HG03064 (cell line): ENCODE measurements at regions not wholly inside any gene's neighbourhood (a gene's known extent, or its start where the extent isn't known, plus 50 kb on each side); places are given as distances from the start of the nearest gene placed in this dataset.
"Not testable (repeated sequence)": the region's sequence is repeated elsewhere in the genome, so short reads cannot be mapped to it uniquely, and the experiment has no call there.

Source experiments
- ATAC-seq: cut with Tn5 transposase; IDR thresholded peaks from one replicate; pipeline ENCODE4 v1.9.1; 2021; ENCODE audit warnings: low read depth; ENCODE audit not compliant: unreplicated experiment

- not testable (repeated sequence) for ATAC-seq
Measured at GRCh38 chr16:33709856-33710695, 250.7 kb downstream of the TP53TG3F start.

- not testable (repeated sequence) for ATAC-seq
Measured at GRCh38 chr16:33710696-33711087, 251.3 kb downstream of the TP53TG3F start.

- ATAC-seq: not testable (repeated sequence)
Measured at GRCh38 chr16:33711616-33712015, 252.2 kb downstream of the TP53TG3F start.

GRCh38 chr16:33712308-33712707 lies 252.9 kb downstream of the TP53TG3F start:
- ATAC-seq: not testable (repeated sequence)

- ATAC-seq: not testable (repeated sequence)
Measured at GRCh38 chr16:33712851-33713709, 253.7 kb downstream of the TP53TG3F start.

- not testable (repeated sequence) for ATAC-seq
Measured at GRCh38 chr16:33713710-33714538, 254.5 kb downstream of the TP53TG3F start.

- ATAC-seq: not testable (repeated sequence)
Measured at GRCh38 chr16:33731167-33731566, 271.8 kb downstream of the TP53TG3F start.

GRCh38 chr16:33734650-33735049 lies 275.2 kb downstream of the TP53TG3F start:
- ATAC-seq: not testable (repeated sequence)

- not testable (repeated sequence) for ATAC-seq
Measured at GRCh38 chr16:33766869-33767765, 307.7 kb downstream of the TP53TG3F start.

GRCh38 chr16:33768710-33769109 lies 309.3 kb downstream of the TP53TG3F start:
- ATAC-seq: not testable (repeated sequence)

GRCh38 chr16:33769180-33769846 lies 309.9 kb downstream of the TP53TG3F start:
- ATAC-seq: not testable (repeated sequence)

GRCh38 chr16:33770478-33770877 lies 311.1 kb downstream of the TP53TG3F start:
- ATAC-seq: not testable (repeated sequence)

GRCh38 chr16:33771211-33771610 lies 311.8 kb downstream of the TP53TG3F start:
- ATAC-seq: not testable (repeated sequence)

GRCh38 chr16:33773966-33774365 lies 314.6 kb downstream of the TP53TG3F start:
- not testable (repeated sequence) for ATAC-seq

GRCh38 chr16:33774724-33775123 lies 315.3 kb downstream of the TP53TG3F start:
- ATAC-seq: not testable (repeated sequence)

GRCh38 chr16:33816328-33816944 lies 357.0 kb downstream of the TP53TG3F start:
- ATAC-seq: not testable (repeated sequence)

- not testable (repeated sequence) for ATAC-seq
Measured at GRCh38 chr16:33824736-33825135, 365.3 kb downstream of the TP53TG3F start.

GRCh38 chr16:33827522-33827921 lies 368.1 kb downstream of the TP53TG3F start:
- not testable (repeated sequence) for ATAC-seq
